AG08395 (cell line): ENCODE measurements at regions not wholly inside any gene's neighbourhood (a gene's known extent, or its start where the extent isn't known, plus 50 kb on each side); places are given as distances from the start of the nearest gene placed in this dataset.
A peak's percentile ranks its signal among the peaks of the same experiment; 100 is the strongest.

Experiments used
- DNase-seq: peaks from one replicate; pipeline ENCODE4 v3.0.0; 2012; ENCODE audit warnings: mixed read lengths, low spot score

DNA sequence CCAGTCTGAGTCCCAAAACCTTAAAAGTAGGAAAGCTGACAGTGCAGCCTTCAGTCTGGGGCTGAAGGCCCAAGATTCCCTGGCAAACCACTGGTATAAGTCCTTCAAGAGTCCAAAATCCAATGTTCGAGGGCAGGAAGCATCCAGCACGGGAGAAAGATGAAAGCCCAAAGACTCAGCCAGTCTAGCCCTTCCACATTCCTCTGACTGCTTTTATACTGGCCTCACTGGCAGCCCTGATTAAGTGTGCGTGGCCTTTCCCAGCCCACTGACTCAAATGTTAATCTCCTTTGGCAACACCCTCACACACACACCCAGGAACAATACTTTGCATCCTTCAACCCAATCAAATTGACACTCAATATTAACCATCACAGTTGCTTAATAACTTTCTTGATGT lies 372.1 kb upstream of the CCDC196 start:
- no peak for DNase-seq

- DNase-seq: no peak
Observed at GRCh38 chr14:66115740-66116502, 370.2 kb upstream of the CCDC196 start.

GRCh38 chr14:66116732-66117131 lies 369.4 kb upstream of the CCDC196 start:
- DNase-seq: no peak

DNA sequence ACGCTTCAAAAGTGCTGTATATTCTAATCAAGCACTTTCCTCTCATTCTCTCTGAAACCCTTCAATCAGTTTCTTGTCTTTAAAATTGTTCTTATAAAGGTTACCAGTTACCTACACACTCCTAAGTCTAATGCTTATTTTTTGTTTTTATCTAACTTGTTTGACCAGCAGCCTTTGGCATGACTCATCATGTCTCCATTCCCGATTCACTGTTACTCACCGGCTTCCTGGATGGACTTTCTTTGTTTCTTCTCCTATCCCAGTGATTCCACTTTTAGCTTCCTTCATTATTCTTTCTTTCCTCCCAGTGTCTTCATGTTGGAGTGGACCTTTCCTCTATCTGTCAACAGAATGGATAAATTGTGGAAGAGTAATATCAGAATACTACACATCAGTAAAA lies 368.6 kb upstream of the CCDC196 start:
- DNase-seq: peak; percentile 79

DNA sequence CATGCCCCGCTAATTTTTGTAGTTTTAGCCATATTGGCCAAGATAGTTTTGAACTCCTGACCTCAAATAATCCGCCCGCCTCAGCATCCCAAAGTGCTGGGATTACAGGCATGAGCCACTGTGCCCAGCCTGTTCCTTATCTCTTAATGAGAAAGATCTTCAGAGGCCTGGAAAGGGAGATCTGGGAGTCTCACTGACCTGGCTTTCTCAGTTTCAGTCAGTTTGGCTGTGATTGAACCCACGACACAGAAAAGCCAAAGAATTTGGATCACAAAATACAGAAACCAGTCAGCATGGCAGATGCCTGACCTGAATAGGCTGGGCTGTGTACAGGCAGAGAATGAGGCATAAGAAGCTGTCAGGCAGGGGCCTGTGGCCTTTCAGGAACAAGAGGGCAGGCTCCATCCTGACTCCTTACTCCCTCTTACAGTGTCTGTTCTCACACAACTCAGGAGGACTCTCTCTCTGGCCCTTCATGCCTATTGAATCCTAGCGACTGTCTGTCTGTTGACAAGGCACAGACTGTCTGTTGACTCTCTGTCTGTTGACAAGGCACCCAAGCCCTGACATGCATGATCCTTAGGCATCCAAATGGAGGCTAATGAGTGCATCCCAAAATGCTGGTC lies 366.5 kb upstream of the CCDC196 start:
- DNase-seq: no peak

- DNase-seq: no peak
Observed at GRCh38 chr14:66120402-66120801, 365.8 kb upstream of the CCDC196 start.

DNA sequence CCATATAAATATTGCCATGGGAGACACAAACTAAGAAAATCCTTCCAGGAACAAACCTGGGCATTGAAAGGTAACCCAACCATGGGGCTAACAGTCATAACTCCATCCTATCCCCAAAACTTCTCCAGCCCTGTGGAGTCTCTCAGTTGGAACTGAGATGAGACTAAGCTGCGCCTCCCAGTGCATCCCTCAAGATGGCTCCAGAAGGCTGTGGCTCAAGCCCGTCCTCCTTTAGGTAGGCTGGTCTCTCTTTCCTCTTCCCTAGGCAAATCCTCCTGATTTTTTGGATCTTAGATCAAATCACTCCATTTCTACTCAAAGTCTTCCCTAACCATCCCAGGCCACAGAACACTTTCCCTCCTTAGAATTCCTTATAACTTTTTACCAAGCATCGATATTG lies 364.3 kb upstream of the CCDC196 start:
- DNase-seq: no peak

DNA sequence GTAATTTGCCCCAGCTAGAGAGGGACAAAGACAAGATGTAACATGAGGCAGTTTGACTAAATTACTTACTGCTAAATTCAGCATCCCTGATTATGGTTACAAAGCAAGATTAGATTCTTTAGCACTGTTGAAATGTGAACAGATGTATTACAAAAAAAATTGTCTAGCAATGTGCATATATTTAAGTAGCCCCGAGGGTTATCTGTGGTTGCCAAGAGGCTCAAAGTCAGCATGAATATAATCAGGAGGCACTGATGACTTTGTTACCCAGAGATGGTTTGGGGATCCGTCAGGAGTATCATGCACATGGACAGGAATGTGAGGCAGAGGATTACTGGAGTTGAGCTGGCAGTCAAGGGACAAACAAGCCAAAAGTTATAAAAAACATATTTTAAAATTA lies 356.9 kb upstream of the CCDC196 start:
- DNase-seq: no peak

GRCh38 chr14:66131111-66131510 lies 355.1 kb upstream of the CCDC196 start:
- DNase-seq: no peak

DNA sequence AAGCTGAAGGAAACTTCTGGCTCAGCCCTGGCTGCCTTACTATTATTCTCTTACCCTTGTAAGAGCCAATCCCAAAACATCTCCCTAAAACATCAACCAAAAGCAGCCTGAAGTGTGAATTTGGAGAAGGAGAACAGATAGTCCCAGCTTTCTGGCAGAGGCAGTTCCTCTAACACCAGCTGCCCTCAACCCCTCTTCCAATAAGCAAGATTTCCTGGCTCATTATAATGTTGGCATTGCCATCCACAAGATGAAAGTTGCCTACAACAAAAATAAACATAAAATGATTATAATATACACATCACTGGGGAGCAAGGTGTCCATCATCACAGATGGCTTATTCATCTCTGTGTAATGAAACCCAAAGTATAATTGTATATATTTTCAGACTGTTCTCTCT lies 352.5 kb upstream of the CCDC196 start:
- DNase-seq: no peak

- no peak for DNase-seq
Observed at GRCh38 chr14:66135831-66136230, 350.3 kb upstream of the CCDC196 start.

DNA sequence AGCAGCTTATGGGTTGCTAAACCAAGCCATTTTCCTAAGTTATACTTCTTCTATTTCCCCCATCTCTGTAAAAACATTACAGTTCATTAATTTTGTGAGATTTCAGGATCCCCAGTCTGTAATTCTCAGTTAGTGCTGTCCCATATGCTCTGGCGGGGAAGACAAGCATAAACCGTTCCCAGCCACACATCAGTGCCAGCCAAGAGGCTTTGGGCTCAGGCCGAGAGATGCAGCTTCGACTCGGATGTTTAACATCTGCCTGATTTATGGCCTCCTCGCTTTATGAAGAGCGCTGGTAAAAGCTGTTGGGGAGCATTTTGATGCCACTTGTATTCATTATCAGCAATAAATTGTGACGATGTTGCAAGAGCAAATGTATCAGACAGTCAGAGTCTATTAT lies 349.1 kb upstream of the CCDC196 start:
- no peak for DNase-seq

DNA sequence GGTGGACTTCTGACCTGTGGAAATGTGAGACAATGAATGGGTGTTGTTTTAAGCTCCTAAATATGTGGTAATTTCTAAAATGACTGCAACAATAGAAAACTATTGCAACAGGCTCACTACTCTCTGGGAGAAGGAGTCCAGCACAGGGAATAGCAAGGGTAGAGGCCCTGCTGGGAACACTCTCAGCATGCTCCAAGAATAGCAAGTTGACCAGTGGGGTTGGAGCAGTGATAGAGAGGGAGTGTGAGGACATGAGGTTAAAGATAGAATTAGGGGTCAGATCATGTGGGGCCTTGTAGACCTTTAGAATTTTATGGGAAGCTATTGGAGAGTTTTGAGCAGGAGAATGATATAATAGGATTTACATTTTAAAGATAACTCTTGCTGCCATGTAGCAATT lies 346.7 kb upstream of the CCDC196 start:
- DNase-seq: no peak

- no peak for DNase-seq
Observed at GRCh38 chr14:66140213-66140918, 345.8 kb upstream of the CCDC196 start.

- no peak for DNase-seq
Observed at GRCh38 chr14:66140963-66141362, 345.2 kb upstream of the CCDC196 start.

- no peak for DNase-seq
Observed at GRCh38 chr14:66141733-66142132, 344.4 kb upstream of the CCDC196 start.

- DNase-seq: no peak
Observed at GRCh38 chr14:66143387-66144112, 342.6 kb upstream of the CCDC196 start.

DNA sequence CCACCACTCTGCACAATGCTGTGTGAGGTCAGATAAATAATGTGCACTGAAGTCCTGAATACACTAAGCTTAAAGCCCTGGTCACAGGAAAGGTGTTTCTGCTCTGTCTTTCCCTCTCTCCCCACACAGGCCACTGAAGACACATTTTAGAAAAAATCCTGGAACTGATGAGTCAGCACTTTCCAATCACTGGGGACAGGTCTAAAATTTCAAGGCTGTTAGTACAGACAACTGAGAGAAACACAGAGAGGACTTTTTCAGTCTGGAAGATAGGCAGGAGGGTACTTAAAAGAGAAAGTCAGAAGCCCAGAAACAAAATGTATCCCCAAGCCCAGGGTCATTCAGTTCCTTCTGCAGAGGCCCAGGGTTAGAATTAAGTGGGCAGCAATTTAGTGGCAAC lies 333.9 kb upstream of the CCDC196 start:
- DNase-seq: no peak

DNA sequence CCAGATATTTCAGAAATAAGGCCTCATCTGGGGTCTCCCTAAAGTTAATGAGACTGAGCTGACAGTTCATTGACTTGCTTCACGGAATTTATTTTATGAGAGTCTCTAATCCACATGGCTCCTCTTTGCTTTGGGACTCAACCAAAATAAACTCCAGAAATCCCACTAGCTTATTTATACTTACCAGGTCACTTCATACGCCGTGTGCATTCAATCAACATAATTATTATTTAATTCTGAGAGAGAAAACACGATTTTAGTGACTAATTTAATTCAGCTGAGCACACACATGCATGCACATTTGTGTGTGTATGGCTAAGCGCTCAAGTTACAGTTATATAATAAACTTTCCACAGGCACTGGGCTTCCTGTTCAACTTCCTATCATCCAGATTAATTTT lies 333.4 kb upstream of the CCDC196 start:
- no peak for DNase-seq

DNA sequence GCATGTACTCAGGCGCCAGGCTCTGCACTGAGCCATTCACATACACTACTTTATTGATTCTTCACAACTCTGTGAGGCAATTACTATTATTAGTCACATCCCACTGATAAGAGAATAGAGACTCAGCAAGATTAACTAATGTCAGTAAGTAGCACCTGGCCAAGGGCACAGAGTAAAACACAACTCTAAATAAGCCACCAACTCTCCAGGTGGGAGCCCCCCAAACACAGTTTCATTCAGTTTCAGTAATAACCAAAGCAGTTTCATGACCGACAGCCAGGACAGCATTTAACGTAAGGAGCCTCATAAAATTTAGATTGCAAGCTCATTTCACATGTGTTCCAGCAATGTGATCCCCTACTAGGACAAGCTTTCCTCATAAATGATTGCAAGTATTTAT lies 323.1 kb upstream of the CCDC196 start:
- DNase-seq: no peak

- DNase-seq: no peak
Observed at GRCh38 chr14:66165337-66165736, 320.8 kb upstream of the CCDC196 start.

DNA sequence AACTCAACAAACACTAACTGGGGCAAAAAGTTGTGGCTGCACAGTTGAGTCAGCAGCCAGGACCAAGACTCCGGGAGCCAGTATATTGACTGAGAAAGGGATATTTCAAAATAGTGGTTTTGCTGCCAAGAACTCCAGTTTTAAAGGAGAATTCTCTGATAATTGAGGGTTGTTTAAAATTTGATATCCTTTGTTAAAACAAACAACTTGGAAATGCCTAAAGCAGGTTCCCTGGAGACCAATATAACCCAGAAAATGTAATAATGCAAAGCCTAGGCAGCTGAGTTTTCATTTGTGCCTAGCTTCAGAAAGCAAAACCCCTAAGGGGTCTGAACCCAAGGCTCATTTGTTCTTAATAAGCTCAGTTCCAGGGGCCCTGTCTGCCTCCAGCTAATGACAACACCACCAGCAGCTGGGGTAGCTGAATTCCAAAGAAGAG lies 311.7 kb upstream of the CCDC196 start:
- DNase-seq: no peak

DNA sequence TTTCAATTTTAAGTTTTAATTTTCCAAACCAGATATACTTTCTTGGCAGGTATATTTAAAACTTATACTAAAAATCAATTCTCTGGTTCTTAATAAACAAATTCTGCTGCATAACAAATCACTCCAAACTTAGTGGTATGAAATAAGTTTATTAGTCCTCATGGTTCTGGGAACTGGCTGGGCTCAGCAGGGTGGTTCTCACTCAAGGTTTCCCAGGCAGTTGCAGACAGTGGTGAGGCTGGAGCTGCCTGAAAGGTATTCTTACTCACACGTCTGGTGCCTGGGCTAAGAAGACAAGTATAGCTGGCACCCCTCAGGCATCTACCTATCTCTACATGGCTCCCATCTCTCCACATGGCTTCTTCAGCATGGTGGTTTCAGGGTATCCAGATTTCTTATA lies 308.2 kb upstream of the CCDC196 start:
- DNase-seq: no peak
